Activated T-cell treated with anti-CD3 and anti-CD28 coated beads for 4 hours (primary cell): ENCODE measurements at regions not wholly inside any gene's neighbourhood (a gene's known extent, or its start where the extent isn't known, plus 50 kb on each side); places are given as distances from the start of the nearest gene placed in this dataset.

Experiments used
- DNase-seq: peaks from one replicate; pipeline ENCODE4 v3.0.0-alpha.2; 2020

GRCh38 chrX:20364238-20364637, 97.5 kb upstream of the RPS6KA3 start:
- no peak for DNase-seq

GRCh38 chrX:20363275-20363674, 96.6 kb upstream of the RPS6KA3 start:
- DNase-seq = no peak

- DNase-seq = no peak
Measured at GRCh38 chrX:20362268-20363267, 95.9 kb upstream of the RPS6KA3 start.

- no peak for DNase-seq
Measured at GRCh38 chrX:20361890-20362262, 95.2 kb upstream of the RPS6KA3 start.

- DNase-seq = no peak
Measured at GRCh38 chrX:20361081-20361889, 94.6 kb upstream of the RPS6KA3 start.

GRCh38 chrX:20355187-20355586, 88.5 kb upstream of the RPS6KA3 start:
- no peak for DNase-seq

GRCh38 chrX:20354505-20354904, 87.8 kb upstream of the RPS6KA3 start:
- DNase-seq = no peak

GRCh38 chrX:20352935-20353336, 86.2 kb upstream of the RPS6KA3 start:
- DNase-seq = no peak

- DNase-seq = no peak
Measured at GRCh38 chrX:20352504-20352903, 85.8 kb upstream of the RPS6KA3 start.

GRCh38 chrX:20350596-20350995, 83.9 kb upstream of the RPS6KA3 start:
- no peak for DNase-seq

- DNase-seq = no peak
Measured at GRCh38 chrX:20348139-20348538, 81.4 kb upstream of the RPS6KA3 start.

- no peak for DNase-seq
Measured at GRCh38 chrX:20347481-20347880, 80.8 kb upstream of the RPS6KA3 start.

GRCh38 chrX:20333672-20334071, 67.0 kb upstream of the RPS6KA3 start:
- DNase-seq = no peak

GRCh38 chrX:20330545-20330944, 63.8 kb upstream of the RPS6KA3 start:
- no peak for DNase-seq

- DNase-seq = no peak
Measured at GRCh38 chrX:20329435-20329834, 62.7 kb upstream of the RPS6KA3 start.

GRCh38 chrX:20325786-20326388, 59.2 kb upstream of the RPS6KA3 start:
- DNase-seq = no peak

GRCh38 chrX:20322887-20323286, 56.2 kb upstream of the RPS6KA3 start:
- no peak for DNase-seq

GRCh38 chrX:20320461-20321159, 53.9 kb upstream of the RPS6KA3 start:
- no peak for DNase-seq

GRCh38 chrX:20319054-20319453, 52.3 kb upstream of the RPS6KA3 start:
- no peak for DNase-seq

- no peak for DNase-seq
Measured at GRCh38 chrX:20317873-20318272, 51.2 kb upstream of the RPS6KA3 start.
